Astrocyte of the cerebellum (primary cell): ENCODE measurements at regions not wholly inside any gene's neighbourhood (a gene's known extent, or its start where the extent isn't known, plus 50 kb on each side); places are given as distances from the start of the nearest gene placed in this dataset.

Experiments
- DNase-seq: peaks from one replicate; pipeline ENCODE4 v3.0.0-alpha.2; 2011; ENCODE audit warnings: low read depth
- H3K4me3 ChIP-seq: 2 replicates; pipeline ENCODE4 v1.5.1; 2011; ENCODE audit warnings: mild to moderate bottlenecking, low read depth, low read length, moderate library complexity
- in situ Hi-C: cut with HindIII; loops from 2 replicates; pipeline ENCODE4 v1.10.0; 2017; ENCODE audit warnings: low sequenced_read_pairs
- TF ChIP-seq, protein P1 (sequence below): IDR thresholded peaks from 2 replicates; pipeline ENCODE4 v1.5.1; 2012; ENCODE audit warnings: low read length, low read depth, moderate library complexity, mild to moderate bottlenecking; ENCODE audit errors: missing control alignments

DNA sequence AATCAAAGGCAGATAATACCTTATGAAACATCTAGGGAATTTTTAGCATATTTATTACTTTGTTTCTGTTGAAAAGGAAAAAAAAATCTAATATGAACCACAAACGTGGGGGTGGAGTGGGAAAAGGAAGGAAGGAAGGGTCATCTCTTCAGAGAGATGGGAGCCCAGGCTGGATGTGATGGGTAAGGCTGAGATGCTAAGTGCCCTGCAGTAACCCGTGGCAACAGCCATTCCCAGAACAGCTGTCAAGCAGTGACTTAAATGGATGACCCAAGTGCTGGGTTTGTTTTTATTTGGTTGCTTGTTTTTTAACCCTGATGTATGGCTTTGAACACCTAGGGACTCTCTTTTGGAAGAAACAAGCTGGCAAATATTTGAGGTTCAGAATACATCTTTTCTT is 50.7 kb upstream of the KLF7 start:
- DNase-seq, result no peak
- H3K4me3 ChIP-seq, result no peak overlapping the region
- in situ Hi-C loops, result no loop called here
- TF ChIP-seq, protein P1, sequence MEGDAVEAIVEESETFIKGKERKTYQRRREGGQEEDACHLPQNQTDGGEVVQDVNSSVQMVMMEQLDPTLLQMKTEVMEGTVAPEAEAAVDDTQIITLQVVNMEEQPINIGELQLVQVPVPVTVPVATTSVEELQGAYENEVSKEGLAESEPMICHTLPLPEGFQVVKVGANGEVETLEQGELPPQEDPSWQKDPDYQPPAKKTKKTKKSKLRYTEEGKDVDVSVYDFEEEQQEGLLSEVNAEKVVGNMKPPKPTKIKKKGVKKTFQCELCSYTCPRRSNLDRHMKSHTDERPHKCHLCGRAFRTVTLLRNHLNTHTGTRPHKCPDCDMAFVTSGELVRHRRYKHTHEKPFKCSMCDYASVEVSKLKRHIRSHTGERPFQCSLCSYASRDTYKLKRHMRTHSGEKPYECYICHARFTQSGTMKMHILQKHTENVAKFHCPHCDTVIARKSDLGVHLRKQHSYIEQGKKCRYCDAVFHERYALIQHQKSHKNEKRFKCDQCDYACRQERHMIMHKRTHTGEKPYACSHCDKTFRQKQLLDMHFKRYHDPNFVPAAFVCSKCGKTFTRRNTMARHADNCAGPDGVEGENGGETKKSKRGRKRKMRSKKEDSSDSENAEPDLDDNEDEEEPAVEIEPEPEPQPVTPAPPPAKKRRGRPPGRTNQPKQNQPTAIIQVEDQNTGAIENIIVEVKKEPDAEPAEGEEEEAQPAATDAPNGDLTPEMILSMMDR, result no peak

DNA sequence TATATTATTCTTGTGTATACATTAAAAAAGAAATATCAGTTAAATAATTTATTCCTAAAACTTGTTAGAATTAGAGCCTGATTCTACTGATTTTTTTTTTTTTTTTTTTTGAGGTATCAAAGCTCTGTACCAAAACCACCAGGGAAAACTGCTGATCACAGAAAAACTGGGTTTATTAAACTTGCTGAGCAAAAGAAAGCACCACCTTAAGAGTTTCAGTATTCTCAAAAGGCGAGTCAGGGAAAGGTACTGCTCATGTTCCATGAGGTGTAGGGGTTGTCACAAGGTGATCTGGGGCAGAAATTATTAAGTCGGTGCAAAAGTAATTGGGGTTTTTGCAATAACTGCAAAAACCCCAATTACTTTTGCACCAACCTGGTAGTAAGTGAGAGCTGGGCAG is 51.7 kb upstream of the KLF7 start:
- no peak overlapping the region for H3K4me3 ChIP-seq
- in situ Hi-C loops, result no loop called here
- TF ChIP-seq, protein P1, result no peak
- no peak for DNase-seq

DNA sequence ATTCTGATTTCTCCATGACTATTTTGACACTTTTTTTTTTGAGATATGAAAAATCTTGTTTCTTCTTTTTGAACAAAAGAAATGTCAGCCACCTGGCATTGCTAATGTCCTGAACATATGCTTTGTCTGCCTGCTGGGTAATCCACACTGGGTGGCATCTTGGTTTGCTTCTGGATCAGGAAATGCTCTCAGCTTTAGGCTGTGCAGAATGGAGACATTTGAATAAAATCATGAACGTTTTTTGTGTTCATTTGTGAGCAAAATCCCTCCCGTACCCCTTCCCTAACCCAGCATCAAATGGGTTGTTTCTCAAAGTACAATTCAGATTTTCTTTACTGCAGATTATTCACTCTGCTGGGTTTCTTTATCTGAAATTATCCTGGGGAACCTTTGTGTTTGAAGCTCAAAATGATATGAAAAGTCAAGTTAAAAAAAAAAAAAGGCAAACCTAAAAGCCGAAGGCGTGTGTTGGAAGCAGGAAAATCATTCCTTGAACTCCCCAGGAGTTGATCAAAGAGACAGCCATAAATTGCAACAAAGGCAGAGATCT is 53.4 kb upstream of the KLF7 start:
- DNase-seq, result no peak
- in situ Hi-C loops, result no loop called here
- TF ChIP-seq, protein P1, result no peak
- H3K4me3 ChIP-seq, result no peak overlapping the region

DNA sequence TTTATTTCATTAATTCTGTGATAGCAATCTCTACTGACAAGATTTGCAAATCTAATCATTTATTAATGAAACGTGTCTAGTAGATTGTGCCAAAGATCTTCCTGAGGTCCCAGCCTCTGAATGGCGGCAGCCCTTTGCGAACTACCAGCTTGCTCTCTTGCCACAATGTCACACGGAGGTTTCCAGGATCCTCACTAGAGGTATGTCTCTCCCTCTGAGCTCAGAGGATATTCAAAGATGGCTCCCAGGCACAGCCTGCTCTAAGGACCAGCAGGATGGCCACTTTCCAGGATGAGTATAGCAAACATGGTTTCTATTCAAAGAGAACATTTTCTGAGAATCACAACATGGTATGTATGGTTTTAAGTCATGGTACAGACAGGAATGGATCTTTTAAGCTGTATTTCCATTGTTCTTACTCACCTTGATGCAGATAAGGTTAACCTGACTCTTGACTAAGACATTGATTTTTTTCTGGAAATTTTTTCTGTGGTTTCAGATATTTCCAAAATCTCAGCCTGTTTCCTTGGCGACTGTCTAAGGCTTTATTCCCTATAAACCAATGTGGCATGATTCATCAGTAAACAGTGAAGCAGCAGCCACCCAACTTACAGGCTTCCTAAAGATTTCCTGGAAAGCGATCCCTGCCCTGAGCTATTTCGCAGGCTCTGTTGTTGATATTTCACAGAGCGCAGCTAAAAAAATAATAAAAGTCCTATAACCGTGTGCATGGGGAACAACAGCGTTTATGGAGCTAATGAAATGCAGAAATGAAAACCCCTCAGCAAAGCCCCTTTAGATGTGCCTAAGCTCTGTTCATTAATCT is 54.1 kb upstream of the KLF7 start:
- no peak overlapping the region for H3K4me3 ChIP-seq
- in situ Hi-C loops, result no loop called here
- DNase-seq, result peak; percentile 73
- TF ChIP-seq, protein P1, result no peak

DNA sequence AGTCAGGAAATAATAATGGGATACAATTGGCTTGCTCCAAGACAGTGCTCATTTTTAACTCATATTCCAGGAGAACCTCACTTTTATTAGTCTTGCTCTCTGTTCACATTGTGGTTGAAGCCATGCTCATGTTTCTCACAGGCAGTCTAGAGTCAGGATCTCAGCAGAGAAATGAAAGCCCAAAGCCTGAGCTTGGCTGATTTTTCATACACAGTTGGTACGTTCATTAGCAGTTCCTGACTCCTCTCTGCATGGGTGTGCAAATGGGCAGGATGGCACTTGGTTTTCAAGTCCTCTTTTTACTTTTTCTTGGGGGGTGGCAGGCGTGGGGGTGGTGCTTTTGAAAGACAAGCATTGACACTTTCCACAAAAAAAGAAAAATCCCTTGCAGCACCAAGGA is 56.0 kb upstream of the KLF7 start:
- no peak for DNase-seq
- no peak overlapping the region for H3K4me3 ChIP-seq
- in situ Hi-C loops, result no loop called here
- TF ChIP-seq, protein P1, result no peak

DNA sequence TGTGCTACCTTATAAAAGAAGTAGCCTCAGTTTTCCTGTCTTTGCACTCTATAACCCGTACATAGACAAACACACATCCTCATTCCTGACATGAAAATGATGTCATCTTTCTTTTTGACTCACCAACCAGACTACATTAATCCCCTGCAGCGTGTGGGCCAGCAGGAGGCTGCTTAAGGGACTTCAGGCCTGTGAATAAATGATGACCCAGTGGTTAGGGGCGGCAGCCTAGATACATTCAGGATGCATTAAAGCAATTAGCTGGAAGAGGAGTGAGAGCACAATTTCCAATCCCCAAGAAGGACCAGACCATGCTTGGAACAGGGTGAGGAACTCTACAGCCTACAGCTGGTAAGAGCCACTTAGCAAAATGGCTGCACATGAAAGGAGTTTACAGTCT is 57.3 kb upstream of the KLF7 start:
- in situ Hi-C loops, result no loop called here
- peak; percentile 80 for DNase-seq
- no peak overlapping the region for H3K4me3 ChIP-seq

More for the DNA sequence above, 57.3 kb upstream of the KLF7 start:
- TF ChIP-seq, protein P1, result no peak
